Medulla oblongata (tissue), 1 donor: ENCODE measurements at regions not wholly inside any gene's neighbourhood (a gene's known extent, or its start where the extent isn't known, plus 50 kb on each side); places are given as distances from the start of the nearest gene placed in this dataset.
"Not testable (repeated sequence)": the region's sequence is repeated elsewhere in the genome, so short reads cannot be mapped to it uniquely, and the experiment has no call there.

Source experiments
- DNase-seq: peaks from one replicate; pipeline ENCODE4 v3.0.0-alpha.2; 2015; ENCODE audit errors: extremely low spot score

- DNase-seq = no peak
These were observed 1054.4 kb upstream of the SPRY2 start for GRCh38 chr13:81395368-81395767.

DNA sequence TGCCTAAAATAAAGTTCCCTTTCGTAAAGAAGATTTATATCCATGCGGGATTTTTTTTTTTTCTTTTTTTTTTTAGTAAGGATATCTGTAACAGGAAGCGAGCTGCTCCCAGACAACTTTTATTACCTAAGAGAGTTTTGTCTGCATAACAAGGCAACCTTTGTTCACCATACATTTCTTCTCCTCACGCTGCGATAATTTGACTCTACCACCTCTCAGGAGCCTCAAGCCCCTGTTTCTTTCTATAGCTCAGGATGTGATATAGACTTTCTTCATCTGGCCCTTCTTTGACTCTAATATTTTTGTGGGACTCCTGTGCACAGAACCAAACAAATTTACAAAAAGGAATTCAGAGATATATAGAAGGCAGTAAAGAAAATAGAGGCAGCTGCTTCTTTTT is 1053.7 kb upstream of the SPRY2 start:
- DNase-seq = no peak

- no peak for DNase-seq
These were observed 1052.8 kb upstream of the SPRY2 start for GRCh38 chr13:81393721-81394120.

GRCh38 chr13:81393110-81393509 is 1052.2 kb upstream of the SPRY2 start:
- DNase-seq = no peak

GRCh38 chr13:81388400-81388799 is 1047.5 kb upstream of the SPRY2 start:
- no peak for DNase-seq

GRCh38 chr13:81383444-81383843 is 1042.5 kb upstream of the SPRY2 start:
- no peak for DNase-seq

DNA sequence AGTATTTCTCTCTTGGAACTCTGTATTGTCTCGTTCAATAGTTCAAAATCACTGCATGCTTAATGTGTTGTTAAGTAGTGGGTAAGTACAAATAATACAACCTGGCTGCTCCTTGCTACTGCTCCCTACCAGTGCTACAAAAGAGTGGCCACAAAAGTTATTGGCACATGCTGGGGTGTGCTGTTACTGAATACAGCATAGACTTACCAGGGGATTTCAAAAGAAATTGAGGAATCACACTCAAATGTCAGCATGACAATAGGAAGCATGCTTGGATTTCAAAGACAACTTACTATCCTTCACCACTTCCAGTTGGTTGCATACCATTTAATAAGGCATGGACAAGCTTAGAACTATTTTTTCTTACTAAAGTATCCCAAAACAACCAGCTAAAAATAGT is 1041.3 kb upstream of the SPRY2 start:
- no peak for DNase-seq

DNA sequence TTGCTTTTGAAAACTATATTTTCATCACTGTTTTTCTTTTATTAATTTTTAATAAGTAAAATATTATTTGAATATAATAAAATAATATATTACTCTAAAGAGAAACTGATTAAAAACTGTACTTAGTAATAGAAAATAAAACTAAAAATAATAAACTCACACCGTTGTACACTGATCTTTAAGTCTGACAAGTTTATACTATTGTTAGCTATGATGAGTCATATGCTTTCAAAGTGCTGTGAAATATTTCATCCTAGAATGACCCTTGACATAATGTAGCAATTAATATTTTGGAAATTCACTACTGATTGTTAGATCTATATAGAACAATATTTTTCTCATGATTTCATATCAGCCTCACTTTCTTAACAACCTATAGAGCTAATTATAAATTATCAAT is 1040.6 kb upstream of the SPRY2 start:
- no peak for DNase-seq

GRCh38 chr13:81379183-81379582 is 1038.3 kb upstream of the SPRY2 start:
- no peak for DNase-seq

DNA sequence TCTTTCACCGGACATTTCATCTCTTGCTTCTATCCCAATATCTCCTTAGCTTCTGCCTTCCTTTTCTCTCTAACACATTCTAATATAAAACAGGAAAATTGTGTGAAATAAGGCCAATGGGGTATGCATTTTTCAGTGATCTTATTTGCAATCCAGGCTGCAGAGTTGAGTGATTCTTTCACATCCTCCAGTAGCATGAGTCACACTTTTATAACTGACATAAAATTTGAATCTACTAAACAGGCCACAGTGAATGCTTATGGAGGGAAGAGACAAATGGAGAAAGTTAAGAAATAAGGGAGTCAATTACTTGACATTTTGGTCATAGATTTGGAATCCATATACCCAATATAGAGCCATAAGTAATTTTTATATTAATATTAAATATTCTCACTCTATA is 1037.0 kb upstream of the SPRY2 start:
- no peak for DNase-seq

DNA sequence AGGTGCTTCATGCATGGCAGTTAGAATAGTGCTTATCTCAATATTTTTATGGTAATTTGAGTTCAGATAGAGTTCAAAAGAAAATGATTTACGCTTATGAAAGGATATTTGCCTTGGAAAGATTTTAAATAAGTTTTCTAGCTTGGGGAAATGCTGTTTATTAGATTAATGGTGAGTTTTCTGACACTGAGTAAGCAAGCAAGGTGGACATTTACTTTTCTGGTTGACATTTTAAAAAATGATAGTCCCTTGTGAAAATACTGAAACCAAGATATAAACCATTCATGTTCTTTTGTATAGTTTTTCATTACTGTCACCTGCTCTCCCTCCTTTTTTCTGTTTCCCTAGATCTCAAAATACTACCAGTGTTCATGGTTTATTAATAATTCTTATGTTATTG is 1034.8 kb upstream of the SPRY2 start:
- no peak for DNase-seq

DNA sequence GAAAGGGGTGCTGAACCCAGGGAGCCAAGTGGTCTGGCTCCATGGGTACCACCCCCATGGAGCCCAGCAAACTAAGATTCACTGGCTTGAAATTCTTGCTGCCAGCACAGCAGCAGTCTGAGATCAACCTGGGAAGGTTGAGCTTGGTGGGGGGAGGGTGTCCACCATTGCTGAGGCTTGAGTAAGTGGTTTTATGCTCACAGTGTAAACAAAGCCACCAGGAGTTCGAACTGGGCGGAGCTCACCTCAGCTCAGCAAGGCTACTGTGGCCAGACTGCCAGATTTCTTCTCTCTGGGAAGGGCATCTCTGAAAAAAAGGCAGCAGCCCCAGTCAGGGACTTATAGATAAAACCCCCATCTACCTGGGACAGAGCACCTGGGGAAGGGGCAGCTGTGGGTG is 1021.8 kb upstream of the SPRY2 start:
- DNase-seq = not testable (repeated sequence)

GRCh38 chr13:81350056-81350455 is 1009.1 kb upstream of the SPRY2 start:
- DNase-seq = no peak

DNA sequence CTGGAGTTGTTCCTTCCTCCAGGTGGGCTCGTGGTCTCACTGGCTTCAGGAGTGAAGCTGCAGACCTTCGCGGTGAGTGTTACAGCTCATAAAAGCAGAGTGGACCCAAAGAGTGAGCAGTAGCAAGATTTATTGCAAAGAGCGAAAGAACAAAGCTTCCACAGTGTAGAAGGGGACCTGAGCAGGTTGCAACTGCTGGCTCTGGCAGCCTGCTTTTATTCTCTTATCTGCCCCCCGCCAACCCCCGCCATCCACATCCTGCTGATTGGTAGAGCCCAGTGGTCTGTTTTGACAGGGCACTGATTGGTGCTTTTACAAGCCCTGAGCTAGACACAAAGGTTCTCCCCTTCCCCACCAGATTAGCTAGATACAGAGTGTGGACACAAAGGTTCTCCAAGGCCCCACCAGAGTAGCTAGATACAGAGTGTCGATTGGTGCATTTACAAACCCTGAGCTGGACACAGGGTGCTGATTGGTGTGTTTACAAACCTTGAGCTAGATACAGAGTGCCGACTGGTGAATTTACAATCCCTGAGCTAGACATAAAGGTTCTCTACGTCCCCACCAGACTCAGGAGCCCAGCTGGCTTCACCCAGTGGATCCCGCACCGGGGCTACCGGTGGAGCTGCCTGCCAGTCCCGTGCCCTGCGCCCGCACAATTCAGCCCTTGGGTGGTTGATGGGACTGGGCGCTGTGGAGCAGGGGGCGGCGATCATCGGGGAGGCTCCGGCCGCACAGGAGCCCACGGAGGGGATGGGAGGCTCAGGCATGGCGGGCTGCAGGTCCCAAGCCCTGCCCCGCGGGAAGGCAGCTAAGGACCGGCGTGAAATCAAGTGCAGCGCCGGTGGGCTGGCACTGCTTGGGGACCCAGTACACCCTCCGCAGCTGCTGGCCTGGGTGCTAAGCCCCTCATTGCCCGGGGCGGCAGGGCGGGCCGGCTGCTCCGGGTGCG is 999.5 kb upstream of the SPRY2 start:
- DNase-seq = not testable (repeated sequence)

DNA sequence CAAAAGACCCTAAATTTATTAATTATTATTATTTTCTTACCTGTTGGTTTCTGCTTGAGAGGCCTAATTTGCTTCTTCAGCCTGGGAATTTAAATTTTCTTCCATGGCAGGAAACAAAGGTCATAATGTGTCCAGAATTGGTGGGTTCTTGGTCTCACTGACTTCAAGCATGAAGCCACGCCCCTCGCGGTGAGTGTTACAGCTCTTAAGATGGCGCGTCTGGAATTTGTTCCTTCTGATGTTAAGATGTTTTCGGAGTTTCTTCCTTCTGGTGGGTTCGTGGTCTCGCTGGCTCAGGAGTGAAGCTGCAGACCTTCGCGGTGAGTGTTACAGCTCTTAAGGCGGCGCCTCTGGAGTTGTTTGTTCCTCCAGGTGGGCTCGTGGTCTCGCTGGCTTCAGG is 998.7 kb upstream of the SPRY2 start:
- DNase-seq = not testable (repeated sequence)

GRCh38 chr13:81334481-81334880 is 993.6 kb upstream of the SPRY2 start:
- DNase-seq = no peak

DNA sequence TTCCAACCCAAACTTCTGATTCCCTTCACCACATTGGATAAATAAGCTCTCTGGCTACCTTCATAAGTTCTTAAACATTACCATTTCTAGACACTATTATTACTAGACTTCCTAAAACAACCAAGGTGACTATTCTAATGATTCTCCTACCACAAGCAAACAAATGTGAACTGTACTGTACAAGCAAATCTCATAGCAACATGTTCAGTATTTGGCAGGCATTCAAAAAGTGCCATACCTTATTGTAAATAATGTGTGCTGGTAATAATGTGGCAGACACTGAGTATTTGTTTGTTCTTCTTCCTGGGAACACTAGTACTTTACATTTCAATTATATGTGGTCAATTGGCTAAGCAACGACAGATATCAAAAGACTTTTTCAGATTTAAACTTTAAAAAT is 986.0 kb upstream of the SPRY2 start:
- DNase-seq = no peak

- DNase-seq = no peak
These were observed 979.6 kb upstream of the SPRY2 start for GRCh38 chr13:81320516-81320915.

DNA sequence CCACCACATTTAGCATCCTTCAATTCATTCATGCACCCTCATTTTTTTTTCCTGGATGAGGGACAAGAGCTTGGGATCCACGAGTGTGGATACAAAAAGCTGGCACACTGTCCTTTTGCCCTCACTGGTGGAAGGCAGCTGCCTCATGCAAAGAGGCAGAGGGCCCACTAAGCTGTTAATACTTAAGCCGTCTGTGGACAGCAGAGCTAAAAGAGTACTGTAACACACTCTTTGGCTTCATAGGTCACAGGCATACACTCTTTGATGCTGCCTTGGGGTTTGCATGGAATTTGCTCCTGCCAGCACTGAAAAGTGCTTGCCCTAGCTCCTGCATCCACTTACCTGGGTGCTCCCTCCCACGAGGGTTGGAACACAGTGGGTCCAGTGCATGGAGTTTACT is 978.4 kb upstream of the SPRY2 start:
- no peak for DNase-seq

GRCh38 chr13:81318231-81319019 is 977.5 kb upstream of the SPRY2 start:
- DNase-seq = no peak

DNA sequence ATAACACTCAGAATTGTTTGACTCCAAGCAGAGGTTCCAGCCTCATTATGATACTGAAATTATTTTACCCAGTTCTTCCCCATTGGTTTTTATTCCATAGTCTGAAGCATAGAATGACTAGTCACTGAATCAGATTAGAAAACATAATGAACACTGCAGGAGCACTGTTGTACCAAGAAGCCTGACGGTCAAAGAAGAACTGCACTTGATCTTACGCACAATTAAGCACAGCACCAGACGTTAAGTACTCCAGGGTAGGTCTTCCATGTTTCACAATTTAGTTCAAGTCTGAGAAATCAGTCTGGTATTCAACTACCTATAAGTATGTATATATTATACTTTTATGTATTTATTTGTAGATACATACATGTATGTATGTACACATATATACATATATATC is 973.5 kb upstream of the SPRY2 start:
- no peak for DNase-seq

DNA sequence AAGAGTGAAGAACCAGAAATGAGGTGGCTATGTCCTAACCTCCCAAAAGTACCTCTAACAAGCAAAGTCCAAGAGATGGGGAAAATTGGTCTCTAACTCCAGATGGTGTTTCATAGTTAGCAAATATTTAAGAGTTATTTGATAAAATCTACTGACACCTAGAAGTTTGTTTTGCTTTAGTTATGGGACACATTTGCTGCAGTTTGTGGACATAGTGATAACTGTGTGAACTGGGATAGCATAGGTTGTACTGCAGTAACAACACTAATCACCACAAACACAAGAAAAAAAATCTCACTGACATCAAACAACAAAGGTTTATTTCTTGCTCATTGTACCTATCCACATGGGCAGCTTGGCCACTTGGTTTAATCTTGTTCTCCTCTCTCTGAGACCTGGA is 965.0 kb upstream of the SPRY2 start:
- DNase-seq = no peak

DNA sequence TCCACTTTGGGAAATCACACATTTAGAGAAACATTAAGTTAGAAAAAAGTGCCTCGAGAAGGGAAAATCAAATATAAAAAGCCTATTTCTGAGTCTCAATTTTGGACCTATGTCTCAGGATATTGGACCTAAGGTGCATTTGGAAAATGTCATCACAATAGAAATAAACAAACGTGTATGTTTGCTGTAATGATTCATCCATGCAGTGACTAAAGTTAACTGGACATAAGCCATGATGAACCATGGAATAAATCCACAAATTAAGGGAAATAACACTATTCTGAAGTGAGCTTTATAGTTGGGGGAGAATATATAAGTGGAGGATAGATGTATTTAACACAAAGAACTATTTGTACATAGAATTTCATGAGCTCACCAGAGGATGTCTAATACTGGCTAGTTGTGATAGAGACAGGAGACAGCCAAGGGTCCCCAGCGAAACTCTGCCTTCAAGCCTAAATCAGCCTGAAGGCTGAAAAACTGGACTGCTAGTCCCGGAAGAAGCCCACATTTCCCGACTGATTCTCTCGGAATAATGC is 963.3 kb upstream of the SPRY2 start:
- DNase-seq = no peak
